ENCODE measurements at regions not wholly inside any gene's neighbourhood (a gene's known extent, or its start where the extent isn't known, plus 50 kb on each side); places are given as distances from the start of the nearest gene placed in this dataset.
A peak's percentile ranks its signal among the peaks of the same experiment; 100 is the strongest.

DNA sequence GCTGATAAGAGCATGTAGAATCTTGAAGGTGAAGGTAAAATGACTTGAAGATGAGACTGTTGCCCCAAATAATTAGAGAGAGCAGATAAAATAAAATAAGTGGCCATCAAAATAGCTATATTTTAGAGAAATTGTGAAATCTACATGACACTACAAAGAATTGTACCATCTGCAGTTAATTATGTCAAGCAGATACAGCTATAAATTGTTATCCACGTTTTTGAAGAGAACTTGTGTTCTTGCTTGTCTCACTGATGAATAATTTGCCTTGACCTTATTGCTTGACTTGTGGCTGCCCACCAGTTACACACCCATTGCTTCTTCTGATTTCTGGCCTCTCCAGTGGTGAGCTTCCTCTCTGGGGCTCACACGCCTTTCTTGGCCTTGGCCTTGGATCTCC, 75.8 kb upstream of the TNIP3 start:
- no peak overlapping the region for H3K4me3 Mint-ChIP-seq
- H3K9me3 Mint-ChIP-seq: no peaks in the 10 kb centered on the region
- no peaks in the 10 kb centered on the region for H3K27me3 Mint-ChIP-seq (ENCODE audit: low read depth)
- H3K4me1 Mint-ChIP-seq (ENCODE audit: low read depth): peaks cover 35% of the 10 kb centered on the region
- DNase-seq: no peak
- ATAC-seq: no peak
- no peaks in the 10 kb centered on the region for H3K36me3 Mint-ChIP-seq (ENCODE audit: insufficient read depth)

DNA sequence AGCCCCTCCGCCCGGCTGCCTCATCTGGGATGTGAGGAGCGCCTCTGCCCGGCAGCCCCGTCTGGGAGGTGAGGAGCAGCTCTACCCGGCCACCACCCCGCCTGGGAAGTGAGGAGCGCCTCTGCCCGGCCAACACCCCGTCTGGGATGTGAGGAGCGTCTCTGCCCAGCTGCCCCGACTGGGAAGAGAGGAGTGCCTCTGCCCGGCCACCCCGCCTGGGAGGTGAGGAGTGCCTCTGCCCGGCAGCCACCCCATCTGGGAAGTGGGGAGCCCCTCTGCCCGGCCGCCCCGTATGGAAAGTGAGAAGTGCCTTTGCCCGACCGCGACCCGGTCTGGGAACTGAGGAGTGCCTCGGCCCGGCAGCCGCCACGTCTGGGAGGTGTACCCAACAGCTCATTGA, 74.3 kb upstream of the TNIP3 start:
- DNase-seq: no peak
- no peaks in the 10 kb centered on the region for H3K9me3 Mint-ChIP-seq
- H3K4me3 Mint-ChIP-seq: no peak overlapping the region
- peaks cover 26% of the 10 kb centered on the region for H3K4me1 Mint-ChIP-seq (ENCODE audit: low read depth)
- H3K27me3 Mint-ChIP-seq (ENCODE audit: low read depth): no peaks in the 10 kb centered on the region
- ATAC-seq: no peak
- no peaks in the 10 kb centered on the region for H3K36me3 Mint-ChIP-seq (ENCODE audit: insufficient read depth)

DNA sequence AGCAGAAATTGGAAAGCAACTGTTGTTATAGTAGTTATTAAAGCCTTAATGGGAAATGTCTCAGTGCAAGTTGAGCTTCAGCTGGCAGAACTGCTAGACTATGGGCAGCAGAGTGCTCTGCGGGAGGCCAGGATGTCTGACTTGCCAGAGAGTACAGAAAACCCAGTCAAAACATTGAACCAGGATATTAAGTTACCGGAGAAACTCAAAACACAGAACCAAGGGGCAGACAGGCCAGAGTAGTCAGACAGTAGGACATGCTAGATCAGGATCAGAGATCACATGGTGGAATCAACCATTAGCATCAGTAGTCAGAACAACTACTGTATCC, 72.9 kb upstream of the TNIP3 start:
- H3K27me3 Mint-ChIP-seq (ENCODE audit: low read depth): no peaks in the 10 kb centered on the region
- no peaks in the 10 kb centered on the region for H3K9me3 Mint-ChIP-seq
- no peaks in the 10 kb centered on the region for H3K36me3 Mint-ChIP-seq (ENCODE audit: insufficient read depth)
- no peak overlapping the region for H3K4me3 Mint-ChIP-seq
- ATAC-seq: no peak
- no peak for DNase-seq
- H3K4me1 Mint-ChIP-seq (ENCODE audit: low read depth): peaks cover 13% of the 10 kb centered on the region

DNA sequence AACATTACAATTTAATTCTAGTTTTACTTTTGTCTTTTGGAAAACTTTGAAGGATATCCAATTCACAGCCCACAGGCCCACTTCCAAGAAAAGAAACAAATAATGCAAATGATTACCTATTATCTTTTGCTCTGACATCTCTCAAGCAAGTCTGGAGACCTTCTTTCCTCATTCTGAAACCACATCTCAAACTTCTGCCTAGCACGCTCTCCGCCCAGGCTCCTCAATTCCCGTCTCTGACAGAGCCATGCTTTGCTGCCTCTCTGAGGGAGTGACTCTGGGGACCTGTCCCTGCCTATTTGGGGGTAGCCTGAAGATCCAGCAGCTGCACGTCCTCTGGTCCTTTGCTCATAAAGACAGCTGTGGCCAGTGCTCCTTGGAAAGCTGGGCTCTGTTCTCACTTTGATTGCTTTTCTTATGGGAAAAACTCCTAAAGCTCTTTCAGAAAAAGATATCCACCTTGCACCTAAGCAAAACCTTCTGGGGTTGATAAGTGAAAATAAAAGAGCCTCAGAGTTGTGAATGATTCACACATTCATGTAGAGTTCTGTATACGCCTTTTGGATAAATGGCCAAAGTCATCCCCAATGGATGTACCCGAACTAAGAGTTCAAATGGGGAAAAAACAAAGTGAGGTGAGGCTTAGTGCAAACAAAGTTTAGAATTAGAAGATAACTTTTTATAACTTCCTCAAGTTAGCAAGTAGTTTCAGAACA, 72.4 kb upstream of the TNIP3 start:
- Mint-ChIP-seq H3K9me3 (no peaks in the 10 kb centered on the region), H3K4me3 (no peak overlapping the region)

DNA sequence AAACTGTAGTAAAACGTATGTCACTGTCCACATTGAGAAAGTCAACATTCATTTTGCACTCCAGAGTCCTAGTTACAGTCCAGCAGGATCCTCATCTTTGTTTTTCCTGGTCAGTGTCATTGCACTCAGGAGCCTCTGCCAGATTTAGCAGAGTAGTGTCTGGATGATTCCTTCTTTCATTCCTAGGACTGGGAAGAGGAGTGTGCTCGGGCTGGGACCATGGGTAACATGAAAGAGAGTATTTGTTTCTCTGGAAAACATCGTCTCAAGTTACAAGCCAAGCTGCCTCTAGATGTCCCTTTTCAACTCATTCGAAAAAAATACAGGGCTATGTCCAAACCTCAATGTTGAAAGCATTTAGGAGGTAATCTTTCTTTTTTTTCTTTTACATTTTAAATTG, 69.9 kb upstream of the TNIP3 start:
- no peak for ATAC-seq

More for the DNA sequence above, 72.4 kb upstream of the TNIP3 start:
- DNase-seq (no peak), ATAC-seq (no peak)
- H3K36me3 Mint-ChIP-seq (ENCODE audit: insufficient read depth): no peaks in the 10 kb centered on the region
- H3K4me1 Mint-ChIP-seq (ENCODE audit: low read depth): peaks cover 11% of the 10 kb centered on the region
- H3K27me3 Mint-ChIP-seq (ENCODE audit: low read depth): no peaks in the 10 kb centered on the region

DNA sequence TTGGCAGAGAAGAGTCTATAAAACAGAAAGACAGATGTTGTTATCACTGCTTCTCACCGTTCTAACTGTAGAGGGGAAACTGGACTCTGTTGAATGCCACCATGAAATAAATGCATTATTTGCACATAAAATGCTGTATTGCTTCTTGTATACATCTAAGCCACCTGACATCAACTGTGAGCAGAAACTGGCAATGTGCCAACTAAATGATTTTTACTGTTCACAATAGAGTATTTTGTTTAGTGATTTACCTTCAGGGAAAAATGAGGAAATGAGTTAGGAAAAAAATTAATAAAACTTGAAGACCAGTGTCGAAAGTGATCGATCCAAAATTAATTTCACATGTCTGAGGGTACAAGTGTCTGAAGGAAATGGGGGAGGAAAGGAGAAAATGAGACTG, 65.9 kb upstream of the TNIP3 start:
- ATAC-seq (no peak), DNase-seq (no peak)
- Mint-ChIP-seq H3K36me3 (ENCODE audit: insufficient read depth) (no peaks in the 10 kb centered on the region), H3K9me3 (no peaks in the 10 kb centered on the region), H3K27me3 (ENCODE audit: low read depth) (no peaks in the 10 kb centered on the region), H3K4me1 (ENCODE audit: low read depth) (peaks cover 41% of the 10 kb centered on the region), H3K4me3 (no peak overlapping the region)

More for the DNA sequence above, 69.9 kb upstream of the TNIP3 start:
- no peaks in the 10 kb centered on the region for H3K36me3 Mint-ChIP-seq (ENCODE audit: insufficient read depth)
- no peaks in the 10 kb centered on the region for H3K27me3 Mint-ChIP-seq (ENCODE audit: low read depth)
- H3K4me1 Mint-ChIP-seq (ENCODE audit: low read depth): peaks cover 10% of the 10 kb centered on the region
- DNase-seq: no peak
- H3K9me3 Mint-ChIP-seq: no peaks in the 10 kb centered on the region
- H3K4me3 Mint-ChIP-seq: no peak overlapping the region

DNA sequence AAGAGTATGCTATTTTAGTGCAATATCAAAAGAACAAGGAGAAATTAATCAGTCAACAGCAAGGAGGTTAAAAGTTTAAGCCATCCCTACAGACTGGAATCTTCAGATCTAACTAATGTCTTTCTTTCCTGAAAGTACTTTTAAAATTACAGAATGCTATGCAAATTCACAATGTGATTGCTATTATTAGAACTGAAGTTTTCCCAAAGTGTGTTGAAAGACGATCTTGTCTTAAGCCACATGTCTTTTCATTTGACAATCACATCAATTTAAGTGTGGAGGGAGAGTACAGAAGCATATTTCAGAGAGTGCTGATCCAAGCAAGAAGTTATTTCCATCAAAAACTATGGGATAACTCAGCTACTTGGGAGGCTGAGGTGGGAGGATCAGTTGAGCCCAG, 64.7 kb upstream of the TNIP3 start:
- Mint-ChIP-seq H3K36me3 (ENCODE audit: insufficient read depth) (no peaks in the 10 kb centered on the region), H3K4me1 (ENCODE audit: low read depth) (peaks cover 43% of the 10 kb centered on the region), H3K27me3 (ENCODE audit: low read depth) (no peaks in the 10 kb centered on the region), H3K9me3 (no peaks in the 10 kb centered on the region), H3K4me3 (no peak overlapping the region)
- DNase-seq: no peak
- ATAC-seq: no peak

DNA sequence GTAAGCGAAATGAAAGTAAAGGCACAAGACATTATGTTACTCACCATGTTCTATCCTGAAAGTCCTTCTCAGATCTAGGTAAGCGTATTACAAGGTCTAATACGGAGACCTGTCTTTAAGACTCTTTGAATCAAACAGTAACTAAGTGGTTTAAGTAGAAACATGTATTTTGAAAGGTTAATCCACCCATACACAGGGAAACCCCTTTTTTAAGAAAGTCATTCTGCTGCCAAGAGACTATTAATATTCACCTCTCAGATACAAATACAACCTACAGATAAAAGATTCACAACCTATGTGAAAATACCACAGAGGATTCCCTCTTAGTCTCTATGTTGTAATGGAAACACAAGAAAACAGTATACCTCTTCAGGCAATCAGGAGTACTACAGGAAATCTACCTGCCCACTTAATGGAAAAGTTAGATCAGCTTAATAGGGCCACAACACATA, 63.2 kb upstream of the TNIP3 start:
- H3K4me1 Mint-ChIP-seq (ENCODE audit: low read depth): peaks cover 48% of the 10 kb centered on the region
- no peak for DNase-seq
- ATAC-seq: peak; percentile 96 to 97
- H3K4me3 Mint-ChIP-seq: peak overlapping the region; percentile 80
- no peaks in the 10 kb centered on the region for H3K27me3 Mint-ChIP-seq (ENCODE audit: low read depth)
- H3K9me3 Mint-ChIP-seq: no peaks in the 10 kb centered on the region
- peaks cover 1% of the 10 kb centered on the region for H3K36me3 Mint-ChIP-seq (ENCODE audit: insufficient read depth)

DNA sequence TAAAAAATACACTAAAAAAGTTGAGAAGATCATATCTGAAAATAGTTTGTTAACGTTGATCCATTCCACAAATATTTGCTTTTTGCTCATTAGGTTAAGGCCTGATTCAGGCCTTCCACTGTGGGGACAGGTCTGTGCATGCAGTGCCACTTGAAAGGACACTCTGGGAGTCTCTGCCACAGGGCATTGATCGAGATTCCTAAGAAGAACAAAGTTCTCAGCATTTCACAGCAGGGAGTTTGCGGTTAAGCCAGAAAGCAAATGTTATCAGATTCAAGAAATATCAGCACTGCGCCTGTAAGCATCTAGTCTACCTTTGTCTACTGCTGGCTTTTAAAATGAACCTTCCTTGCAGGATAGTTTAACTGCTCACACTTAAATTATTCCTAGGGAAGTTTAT, 62.2 kb upstream of the TNIP3 start:
- ATAC-seq: no peak
- peaks cover 53% of the 10 kb centered on the region for H3K4me1 Mint-ChIP-seq (ENCODE audit: low read depth)
- H3K27me3 Mint-ChIP-seq (ENCODE audit: low read depth): no peaks in the 10 kb centered on the region

DNA sequence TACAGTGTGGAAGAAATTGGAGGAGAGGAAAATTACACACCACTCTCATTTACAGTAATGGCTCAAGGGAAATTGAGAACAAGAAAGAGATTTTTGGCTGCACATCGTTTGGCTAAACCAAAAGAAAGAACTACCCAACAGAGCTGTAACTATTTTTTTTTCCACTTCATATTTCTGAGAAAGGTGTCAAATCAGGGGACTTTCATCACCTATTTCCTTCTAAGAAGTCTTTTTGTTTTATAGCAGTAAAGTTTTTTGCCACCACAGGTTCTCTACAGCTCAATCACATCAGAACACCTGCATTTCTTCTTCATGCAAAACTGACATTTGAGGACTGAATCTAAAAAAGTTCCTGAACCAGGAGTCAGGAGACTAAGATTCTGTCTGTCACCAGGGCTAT, 57.5 kb upstream of the TNIP3 start:
- H3K36me3 Mint-ChIP-seq (ENCODE audit: insufficient read depth): peaks cover 4% of the 10 kb centered on the region
- no peaks in the 10 kb centered on the region for H3K27me3 Mint-ChIP-seq (ENCODE audit: low read depth)
- DNase-seq: no peak
- H3K4me3 Mint-ChIP-seq: peak overlapping the region; percentile 26
- no peaks in the 10 kb centered on the region for H3K9me3 Mint-ChIP-seq
- ATAC-seq: no peak
- peaks cover 46% of the 10 kb centered on the region for H3K4me1 Mint-ChIP-seq (ENCODE audit: low read depth)

More for the DNA sequence above, 62.2 kb upstream of the TNIP3 start:
- H3K9me3 Mint-ChIP-seq: no peaks in the 10 kb centered on the region
- peak overlapping the region; percentile 80 for H3K4me3 Mint-ChIP-seq
- no peak for DNase-seq
- peaks cover 1% of the 10 kb centered on the region for H3K36me3 Mint-ChIP-seq (ENCODE audit: insufficient read depth)

DNA sequence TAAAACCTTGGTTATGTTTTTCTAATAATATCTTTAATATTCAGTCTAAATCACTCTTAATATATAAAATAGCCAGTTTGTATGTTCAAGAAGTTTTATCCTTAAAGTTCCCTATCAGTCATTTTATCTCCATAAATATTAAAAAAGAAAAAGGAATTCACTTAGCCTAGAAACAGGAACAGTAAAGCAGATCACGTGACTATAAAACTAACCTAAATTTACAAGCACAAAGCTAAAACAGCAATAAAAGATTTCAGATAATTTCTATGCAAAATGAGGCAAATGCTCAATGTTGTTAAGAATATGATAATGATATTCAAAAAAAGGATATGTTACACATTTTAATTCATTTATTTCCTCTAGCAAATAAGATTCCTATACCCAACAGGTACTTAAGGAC, 57.1 kb upstream of the TNIP3 start:
- no peaks in the 10 kb centered on the region for H3K9me3 Mint-ChIP-seq
- H3K4me1 Mint-ChIP-seq (ENCODE audit: low read depth): peaks cover 45% of the 10 kb centered on the region
- DNase-seq (no peak), ATAC-seq (no peak)
- peaks cover 4% of the 10 kb centered on the region for H3K36me3 Mint-ChIP-seq (ENCODE audit: insufficient read depth)
- H3K27me3 Mint-ChIP-seq (ENCODE audit: low read depth): no peaks in the 10 kb centered on the region
- H3K4me3 Mint-ChIP-seq: peak overlapping the region; percentile 26

DNA sequence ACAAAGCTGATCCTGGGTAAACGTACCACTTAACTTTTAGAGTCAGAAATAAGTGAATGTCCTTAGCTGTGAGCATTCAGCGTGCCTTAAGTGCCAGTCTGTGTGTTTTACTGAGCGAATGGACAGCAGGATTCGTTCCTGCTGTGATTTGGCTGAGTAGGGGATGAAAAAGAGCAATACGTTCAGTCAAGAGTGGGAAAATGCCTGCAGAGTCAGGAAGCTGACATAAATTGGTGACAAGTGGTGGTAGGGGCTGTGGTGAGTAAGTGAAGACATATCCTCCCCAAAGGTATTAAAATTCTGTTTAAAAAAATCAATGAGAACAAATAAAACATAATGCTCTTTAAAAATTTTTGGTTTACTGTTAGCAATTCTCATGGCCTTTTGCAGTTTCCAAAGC, 56.6 kb upstream of the TNIP3 start:
- H3K4me3 Mint-ChIP-seq: peak overlapping the region; percentile 43
- no peak for ATAC-seq
- H3K27me3 Mint-ChIP-seq (ENCODE audit: low read depth): no peaks in the 10 kb centered on the region

DNA sequence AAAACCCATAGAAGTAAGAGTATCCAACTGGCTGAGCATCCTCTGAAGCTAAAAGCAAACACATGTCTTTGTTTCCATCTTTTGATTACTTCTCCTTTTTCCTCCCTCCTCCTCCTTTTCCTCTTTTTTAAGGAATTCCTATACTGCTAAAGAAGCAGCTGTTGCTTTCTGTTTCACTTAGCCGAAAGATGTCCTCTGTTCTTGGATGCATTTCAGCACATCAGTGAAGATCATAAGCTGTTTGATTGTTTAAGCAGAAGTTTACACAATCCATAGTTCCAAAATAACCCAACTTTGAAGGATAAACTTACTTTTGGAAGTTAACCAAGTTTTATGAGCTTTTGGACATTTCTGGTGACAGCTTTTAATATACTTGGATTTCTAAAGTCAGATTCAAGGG, 55.1 kb upstream of the TNIP3 start:
- ATAC-seq: no peak
- peaks cover 33% of the 10 kb centered on the region for H3K4me1 Mint-ChIP-seq (ENCODE audit: low read depth)
- H3K27me3 Mint-ChIP-seq (ENCODE audit: low read depth): no peaks in the 10 kb centered on the region
- H3K36me3 Mint-ChIP-seq (ENCODE audit: insufficient read depth): peaks cover 7% of the 10 kb centered on the region
- H3K4me3 Mint-ChIP-seq: peak overlapping the region; percentile 42
- no peaks in the 10 kb centered on the region for H3K9me3 Mint-ChIP-seq
- no peak for DNase-seq

More for the DNA sequence above, 56.6 kb upstream of the TNIP3 start:
- Mint-ChIP-seq H3K9me3 (no peaks in the 10 kb centered on the region), H3K36me3 (ENCODE audit: insufficient read depth) (peaks cover 4% of the 10 kb centered on the region), H3K4me1 (ENCODE audit: low read depth) (peaks cover 41% of the 10 kb centered on the region)
- no peak for DNase-seq

DNA sequence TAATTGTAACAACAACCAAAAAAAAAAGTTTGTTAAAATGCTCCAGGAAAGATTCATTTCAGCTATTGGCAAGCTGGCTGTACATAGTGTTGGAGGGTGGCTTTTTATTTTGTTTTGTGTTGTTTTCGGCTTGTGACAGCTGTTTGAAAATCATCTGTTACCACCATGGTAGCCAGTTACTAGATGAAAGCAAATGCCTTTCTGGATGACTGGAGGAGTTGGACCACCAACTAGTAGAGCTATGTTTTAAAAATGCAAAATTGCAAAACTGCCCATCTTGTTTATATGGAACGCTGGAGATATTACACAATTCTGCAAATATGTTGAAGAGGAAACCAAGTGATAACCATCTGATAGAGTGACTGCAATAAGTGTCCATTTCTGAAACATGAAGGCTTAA, 53.2 kb upstream of the TNIP3 start:
- DNase-seq: no peak
- no peak for ATAC-seq
- Mint-ChIP-seq H3K9me3 (no peaks in the 10 kb centered on the region), H3K4me1 (ENCODE audit: low read depth) (peaks cover 31% of the 10 kb centered on the region), H3K36me3 (ENCODE audit: insufficient read depth) (peaks cover 9% of the 10 kb centered on the region), H3K4me3 (no peak overlapping the region), H3K27me3 (ENCODE audit: low read depth) (no peaks in the 10 kb centered on the region)

DNA sequence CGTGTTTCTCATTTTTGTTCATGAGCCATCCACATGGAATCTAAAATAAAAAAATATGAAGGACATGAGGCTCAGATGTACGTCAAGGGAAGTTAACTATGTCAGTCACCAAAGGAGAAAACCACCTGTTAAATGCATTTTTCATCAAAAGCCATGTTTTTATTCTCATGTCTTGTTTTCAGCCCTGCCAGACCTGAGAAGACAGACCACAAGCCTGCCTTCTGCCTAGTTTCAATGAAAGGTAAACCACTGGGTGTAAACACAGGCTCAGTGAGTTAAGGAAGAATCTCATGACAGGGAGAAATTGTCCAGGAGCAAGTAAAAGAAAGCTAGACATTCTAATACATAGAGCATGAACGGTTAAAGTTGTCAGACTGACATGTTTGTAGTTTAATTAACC, 52.3 kb upstream of the TNIP3 start:
- Mint-ChIP-seq H3K36me3 (ENCODE audit: insufficient read depth) (peaks cover 9% of the 10 kb centered on the region), H3K9me3 (no peaks in the 10 kb centered on the region), H3K4me1 (ENCODE audit: low read depth) (peaks cover 23% of the 10 kb centered on the region), H3K27me3 (ENCODE audit: low read depth) (no peaks in the 10 kb centered on the region), H3K4me3 (no peak overlapping the region)
- DNase-seq (no peak), ATAC-seq (no peak)
